IPS DF 4.7 (cell line): ENCODE measurements at regions not wholly inside any gene's neighbourhood (a gene's known extent, or its start where the extent isn't known, plus 50 kb on each side); places are given as distances from the start of the nearest gene placed in this dataset.
"Not testable (repeated sequence)": the region's sequence is repeated elsewhere in the genome, so short reads cannot be mapped to it uniquely, and the experiment has no call there.

Experiments used
- DNase-seq: peaks from one replicate; pipeline ENCODE4 v3.0.0-alpha.2; 2013; ENCODE audit warnings: low spot score; ENCODE audit errors: extremely low read depth

DNA sequence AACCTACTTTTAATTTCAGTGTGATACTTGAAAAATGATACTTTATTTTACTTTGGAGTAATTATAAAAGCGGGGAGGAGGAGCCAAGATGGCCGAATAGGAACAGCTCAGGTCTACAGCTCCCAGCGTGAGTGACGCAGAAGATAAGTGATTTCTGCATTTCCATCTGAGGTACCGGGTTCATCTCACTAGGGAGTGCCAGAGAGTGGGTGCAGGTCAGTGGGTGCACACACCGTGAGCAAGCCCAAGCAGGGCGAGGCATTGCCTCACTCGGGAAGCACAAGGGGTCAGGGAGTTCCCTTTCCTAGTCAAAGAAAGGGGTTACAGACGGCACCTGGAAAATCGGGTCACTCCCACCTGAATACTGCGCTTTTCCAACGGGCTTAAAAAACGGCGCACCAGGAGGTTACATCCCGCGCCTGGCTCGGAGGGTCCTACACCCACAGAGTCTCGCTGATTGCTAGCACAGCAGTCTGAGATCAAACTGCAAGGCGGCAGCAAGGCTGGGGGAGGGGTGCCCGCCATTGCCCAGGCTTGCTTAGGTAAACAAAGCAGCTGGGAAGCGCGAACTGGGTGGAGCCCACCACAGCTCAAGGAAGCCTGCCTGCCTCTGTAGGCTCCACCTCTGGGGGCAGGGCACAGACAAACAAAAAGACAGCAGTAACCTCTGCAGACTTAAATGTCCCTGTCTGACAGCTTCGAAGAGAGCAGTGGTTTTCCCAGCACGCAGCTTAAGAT is 640.3 kb downstream of the EPHA3 start:
- DNase-seq: not testable (repeated sequence)

- no peak for DNase-seq
Measured at GRCh38 chr3:89762405-89762804, 655.0 kb downstream of the EPHA3 start.

DNA sequence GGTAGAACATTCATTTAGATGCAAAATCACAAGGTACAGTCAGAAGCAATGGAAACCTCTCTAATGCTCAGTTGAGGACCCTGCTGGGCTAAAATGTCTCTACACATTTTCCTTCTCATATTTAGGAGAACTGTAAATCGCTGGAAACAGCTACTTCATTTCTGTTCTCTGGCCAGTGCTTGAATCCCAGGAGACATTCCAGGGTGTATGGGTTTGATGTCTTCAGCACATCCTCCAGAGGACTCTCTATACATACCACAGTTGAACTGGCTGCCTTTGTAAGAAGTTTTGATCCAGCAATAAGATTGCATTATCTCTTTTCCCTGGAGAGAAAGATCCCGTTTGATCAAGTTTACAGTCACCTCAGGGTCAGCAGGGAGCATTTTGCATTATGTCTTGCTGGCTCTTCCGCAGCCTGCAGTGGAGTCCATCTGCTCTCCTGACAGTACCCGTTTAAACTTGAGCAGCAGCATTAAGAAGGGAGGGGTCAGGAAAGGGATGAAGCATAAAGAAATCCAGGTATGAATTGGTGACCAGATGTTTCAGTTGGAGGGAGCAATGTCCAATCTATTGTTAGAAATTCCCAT is 676.0 kb downstream of the EPHA3 start:
- no peak for DNase-seq

GRCh38 chr3:89787485-89787884 is 680.1 kb downstream of the EPHA3 start:
- no peak for DNase-seq

DNA sequence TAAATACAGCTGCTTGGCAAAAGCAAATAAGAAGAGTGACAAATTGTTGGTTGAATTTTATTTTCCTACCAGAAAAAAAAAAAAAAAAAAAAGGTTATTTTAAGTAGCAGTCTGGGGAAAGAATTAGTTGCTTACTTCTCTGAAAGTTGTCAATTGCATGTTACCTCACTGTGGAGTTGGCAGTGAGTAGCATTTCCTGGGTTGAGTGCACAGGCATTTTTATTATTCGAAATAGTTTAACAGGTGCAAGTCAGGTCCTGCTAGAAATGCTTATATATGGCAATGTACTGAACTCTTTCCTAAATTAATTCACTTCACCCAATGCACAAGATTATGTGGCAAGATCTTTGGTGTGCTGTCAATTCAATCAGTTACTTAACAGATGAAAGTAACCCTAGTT is 680.6 kb downstream of the EPHA3 start:
- DNase-seq: no peak

DNA sequence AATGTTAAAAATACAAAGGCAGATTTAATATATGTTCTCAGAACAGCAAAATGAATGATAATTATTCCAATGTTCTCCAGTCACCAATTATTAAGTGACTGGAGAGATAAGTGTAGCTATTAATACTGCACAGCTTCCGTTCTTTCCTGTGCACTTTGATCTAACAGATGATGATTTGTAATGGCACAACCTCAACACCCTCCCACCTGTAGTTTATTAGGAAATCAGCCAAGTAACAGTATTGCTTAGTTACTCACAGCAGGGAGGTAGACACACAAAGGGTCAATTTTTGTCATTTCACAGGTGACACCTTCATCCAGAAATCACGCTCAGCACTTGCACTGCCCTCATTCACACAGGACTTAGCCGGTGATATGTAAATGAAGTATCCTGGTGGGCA is 688.1 kb downstream of the EPHA3 start:
- no peak for DNase-seq

DNA sequence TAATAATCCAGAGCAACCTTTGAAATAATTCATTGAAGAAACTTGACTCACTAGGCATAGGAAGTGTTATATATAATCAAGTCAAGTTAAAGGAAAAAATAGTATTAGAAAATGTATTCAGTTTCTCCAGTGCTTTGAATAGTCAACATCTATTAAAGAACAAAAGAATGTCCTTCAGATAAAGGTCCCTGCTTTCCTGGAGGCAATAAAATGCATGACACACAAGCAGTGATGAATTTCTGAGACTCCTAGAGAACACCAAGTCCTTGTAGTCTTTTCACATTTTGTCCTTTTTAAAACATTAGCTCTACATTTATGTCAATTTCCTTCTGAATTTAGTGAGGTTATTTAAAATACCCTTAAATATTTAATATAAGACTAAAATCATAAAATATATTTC is 695.5 kb downstream of the EPHA3 start:
- DNase-seq: no peak

GRCh38 chr3:89803711-89804110 is 696.3 kb downstream of the EPHA3 start:
- no peak for DNase-seq

DNA sequence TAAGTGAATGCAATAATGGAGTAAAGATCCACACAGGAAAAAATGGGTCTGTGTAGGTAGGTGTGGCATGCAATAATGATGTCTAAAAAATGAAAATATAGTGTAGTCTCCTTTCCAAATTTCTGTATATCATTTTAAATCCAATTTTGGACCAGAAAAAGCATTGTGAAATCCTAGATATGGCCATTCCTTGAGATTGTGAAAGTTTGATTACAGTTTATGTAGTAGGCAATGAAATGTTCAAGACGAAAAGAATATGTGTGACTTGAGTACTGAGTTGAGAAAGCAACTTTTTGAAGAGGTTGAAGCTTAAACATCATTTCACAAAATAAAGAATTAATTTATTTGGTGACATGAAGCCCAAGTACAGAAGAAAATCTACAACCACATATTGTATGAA is 698.7 kb downstream of the EPHA3 start:
- DNase-seq: no peak

DNA sequence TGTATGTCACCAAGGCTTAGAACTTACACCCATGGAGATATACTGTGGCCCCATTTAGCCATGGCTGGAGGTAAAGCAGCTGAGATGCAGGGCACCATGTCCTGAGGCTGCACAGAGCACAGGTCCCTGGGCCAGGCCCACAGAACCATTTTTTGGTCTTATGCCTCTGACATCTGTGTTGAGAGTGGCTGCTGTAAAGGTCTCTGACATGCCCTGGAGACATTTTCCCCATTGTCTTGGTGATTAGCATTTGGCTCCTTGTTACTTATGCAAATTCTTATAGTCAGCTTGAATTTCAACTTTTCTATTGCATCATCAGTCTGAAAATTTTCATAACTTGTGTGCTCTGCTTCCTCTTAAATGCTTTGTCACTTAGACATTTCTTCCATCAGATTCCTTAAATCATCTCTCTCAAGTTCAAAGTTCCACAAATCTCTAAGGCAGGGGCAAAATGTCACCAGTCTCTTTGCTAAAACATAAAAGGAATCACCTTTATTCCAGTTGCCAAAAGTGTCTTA is 701.3 kb downstream of the EPHA3 start:
- no peak for DNase-seq

DNA sequence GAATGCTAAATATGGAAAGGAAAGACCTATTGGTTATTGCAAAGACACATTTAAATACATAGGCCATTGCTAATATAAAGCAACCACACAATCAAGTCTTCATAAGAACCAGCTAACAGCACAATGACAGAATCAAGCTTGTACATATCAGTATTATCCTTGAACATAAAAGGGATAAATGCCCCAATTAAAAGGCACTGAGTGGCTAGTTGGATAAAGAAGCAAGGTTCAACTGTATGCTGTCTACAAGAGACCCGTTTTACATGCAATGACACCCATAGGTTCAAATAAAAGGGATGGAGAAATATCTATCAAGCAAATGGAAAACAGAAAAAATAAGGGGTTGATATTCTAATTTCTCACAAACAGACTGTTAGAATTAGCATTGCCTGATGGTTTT is 706.1 kb downstream of the EPHA3 start:
- no peak for DNase-seq

- DNase-seq: no peak
Measured at GRCh38 chr3:89841041-89841440, 733.6 kb downstream of the EPHA3 start.

- no peak for DNase-seq
Measured at GRCh38 chr3:89845053-89845452, 737.6 kb downstream of the EPHA3 start.

GRCh38 chr3:89847955-89848354 is 740.5 kb downstream of the EPHA3 start:
- no peak for DNase-seq

GRCh38 chr3:89851974-89852621 is 744.7 kb downstream of the EPHA3 start:
- peak; percentile 80 for DNase-seq

- DNase-seq: no peak
Measured at GRCh38 chr3:89859757-89860156, 752.3 kb downstream of the EPHA3 start.

- DNase-seq: no peak
Measured at GRCh38 chr3:89867286-89867685, 759.9 kb downstream of the EPHA3 start.

DNA sequence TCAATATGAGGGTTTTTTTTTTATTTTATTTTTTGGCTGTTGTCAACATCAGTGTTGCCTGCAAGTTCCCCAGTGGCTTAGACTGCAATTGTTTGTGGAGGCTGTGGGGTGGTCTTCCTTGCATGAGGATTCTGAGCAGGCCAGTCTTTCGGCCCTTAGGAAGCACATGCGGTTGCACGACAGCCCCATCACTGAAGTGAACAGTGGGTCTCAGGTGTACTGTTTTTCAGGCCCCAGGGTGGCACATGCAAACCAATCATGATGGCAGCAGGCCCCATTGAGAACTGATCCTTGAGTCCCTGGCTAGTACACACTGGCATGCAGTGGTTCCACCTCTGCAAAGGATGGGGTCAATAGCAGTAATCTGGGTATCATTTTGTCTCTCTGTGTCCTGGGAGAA is 768.7 kb downstream of the EPHA3 start:
- no peak for DNase-seq

DNA sequence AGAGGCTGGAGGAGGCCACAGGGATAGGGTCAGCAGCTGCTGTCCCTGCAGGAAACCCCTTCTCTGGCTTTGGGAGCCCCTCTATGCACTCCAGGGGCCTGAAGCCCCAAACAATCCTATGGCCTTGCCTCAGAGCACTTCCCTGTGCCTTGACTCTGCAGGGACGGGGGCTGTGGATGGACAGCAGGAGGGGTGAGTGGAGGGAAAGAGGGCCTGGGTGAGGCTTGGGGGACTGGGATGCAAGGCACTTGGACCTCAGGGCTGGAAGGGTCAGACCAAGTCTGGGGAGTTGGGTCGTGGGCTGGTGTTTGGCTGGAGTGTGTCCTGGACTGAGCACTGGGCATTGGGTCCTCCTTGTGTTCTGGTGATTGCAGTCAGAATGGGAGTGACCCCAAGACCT is 769.8 kb downstream of the EPHA3 start:
- no peak for DNase-seq

DNA sequence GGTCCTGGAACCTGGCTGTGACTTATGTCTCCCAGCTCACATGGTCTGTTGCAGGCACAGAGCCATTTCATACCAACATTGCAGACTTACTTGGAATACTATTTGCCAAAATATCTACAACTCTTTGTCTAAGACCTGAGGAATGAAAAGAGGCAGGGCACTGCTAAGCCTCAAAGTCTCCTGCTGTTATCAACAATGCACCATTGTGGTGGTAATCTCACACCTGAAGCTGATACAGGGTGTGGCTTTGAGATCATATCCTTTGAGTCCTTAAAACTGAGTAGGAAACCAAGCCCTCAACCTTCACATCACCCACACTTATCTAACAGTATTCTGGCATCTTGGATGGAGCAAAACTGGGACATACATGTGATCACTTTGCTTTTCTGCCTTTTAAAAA is 782.0 kb downstream of the EPHA3 start:
- DNase-seq: peak; percentile 33

DNA sequence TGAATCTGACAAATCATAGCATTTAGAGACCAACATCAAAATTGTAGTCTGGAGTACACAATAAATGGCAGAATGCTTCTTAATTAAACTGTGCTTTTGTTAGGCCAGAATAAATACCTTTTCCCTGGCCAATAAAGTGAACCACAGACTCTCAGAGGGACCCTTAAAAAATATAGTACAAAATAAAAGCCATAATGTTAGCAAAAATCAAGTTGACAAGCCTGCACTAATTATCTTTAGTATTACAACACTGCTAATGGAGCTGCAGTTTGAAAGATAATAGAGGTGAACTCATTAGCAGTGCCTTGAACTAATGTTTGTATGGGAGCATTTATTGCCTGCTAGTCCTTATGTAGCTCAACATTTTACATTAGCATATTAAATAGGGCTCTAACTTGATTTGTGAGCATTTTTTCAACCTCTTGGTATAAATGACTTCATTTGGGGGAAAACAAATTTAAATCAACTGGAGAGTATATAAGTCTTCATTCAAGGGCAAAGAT is 801.3 kb downstream of the EPHA3 start:
- DNase-seq: no peak

- DNase-seq: no peak
Measured at GRCh38 chr3:89912031-89912430, 804.6 kb downstream of the EPHA3 start.
